ENCODE measurements at regions not wholly inside any gene's neighbourhood (a gene's known extent, or its start where the extent isn't known, plus 50 kb on each side); places are given as distances from the start of the nearest gene placed in this dataset.
"Not testable (repeated sequence)": the region's sequence is repeated elsewhere in the genome, so short reads cannot be mapped to it uniquely, and the experiment has no call there.

GRCh38 chr5:62828742-62829603 is 250.4 kb downstream of the LRRC70 start:
- DNase-seq = no peak

GRCh38 chr5:62825623-62826220 is 247.1 kb downstream of the LRRC70 start:
- no peak for DNase-seq

DNA sequence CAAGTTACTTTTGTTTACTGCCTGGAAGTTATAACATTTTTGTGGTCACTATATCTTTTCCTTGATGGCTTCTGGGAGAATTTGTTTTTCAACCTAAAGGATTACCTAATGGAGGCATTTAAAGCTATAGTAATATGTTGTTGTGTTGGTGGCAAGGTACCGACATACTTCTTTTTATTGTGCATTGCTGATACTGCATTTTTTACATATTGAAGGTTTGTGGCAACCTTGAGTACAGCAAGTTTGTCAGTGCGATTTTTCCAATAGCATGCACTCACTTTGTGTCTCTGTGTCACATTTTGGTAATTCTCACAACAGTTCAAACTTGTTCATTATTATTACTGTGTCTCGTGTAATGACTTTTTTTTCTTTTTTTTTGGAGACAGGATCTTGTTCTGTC is 246.3 kb downstream of the LRRC70 start:
- DNase-seq = no peak

GRCh38 chr5:62817043-62817442 is 238.4 kb downstream of the LRRC70 start:
- not testable (repeated sequence) for DNase-seq

GRCh38 chr5:62814991-62815390 is 236.4 kb downstream of the LRRC70 start:
- DNase-seq = no peak

- no peak for DNase-seq
These were observed 234.1 kb downstream of the LRRC70 start for GRCh38 chr5:62812621-62813255.

DNA sequence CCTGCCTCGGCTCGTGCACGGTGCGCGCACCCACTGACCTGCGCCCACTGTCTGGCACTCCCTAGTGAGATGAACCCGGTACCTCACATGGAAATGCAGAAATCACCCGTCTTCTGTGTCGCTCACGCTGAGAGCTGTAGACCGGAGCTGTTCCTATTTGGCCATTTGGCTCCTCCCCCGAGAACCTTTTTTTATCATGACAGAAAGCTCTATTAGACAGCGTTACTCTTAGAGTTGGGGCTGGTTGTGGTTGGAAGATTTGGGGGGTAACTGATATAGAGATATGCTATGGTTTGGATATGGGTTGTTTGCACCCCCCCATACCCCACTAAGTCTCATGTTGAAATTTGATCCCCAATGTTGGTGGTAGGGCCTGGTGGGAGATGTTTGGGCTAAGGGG is 226.2 kb downstream of the LRRC70 start:
- not testable (repeated sequence) for DNase-seq

- DNase-seq = peak; percentile 74
These were observed 217.3 kb downstream of the LRRC70 start for GRCh38 chr5:62795926-62796325.

DNA sequence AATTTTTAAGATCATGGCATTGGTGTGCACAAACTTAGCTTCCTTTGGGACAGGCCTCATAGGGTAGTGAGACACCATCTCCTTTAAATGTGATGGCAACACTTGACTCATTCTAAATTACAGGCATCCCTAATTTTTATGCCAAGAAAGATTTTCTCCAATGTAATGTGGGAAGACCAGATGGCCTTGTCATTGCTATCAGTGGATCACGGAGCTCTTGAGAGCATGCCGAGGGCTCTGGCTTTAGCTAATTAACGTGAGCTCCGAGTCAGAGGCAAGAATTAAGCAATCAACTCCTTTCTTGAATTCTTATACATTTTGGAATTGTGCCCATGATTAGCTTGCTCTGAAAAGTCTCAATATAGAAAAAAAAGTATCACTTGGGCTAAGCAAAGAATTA is 215.8 kb downstream of the LRRC70 start:
- no peak for DNase-seq

- no peak for DNase-seq
These were observed 212.4 kb downstream of the LRRC70 start for GRCh38 chr5:62791059-62791458.

DNA sequence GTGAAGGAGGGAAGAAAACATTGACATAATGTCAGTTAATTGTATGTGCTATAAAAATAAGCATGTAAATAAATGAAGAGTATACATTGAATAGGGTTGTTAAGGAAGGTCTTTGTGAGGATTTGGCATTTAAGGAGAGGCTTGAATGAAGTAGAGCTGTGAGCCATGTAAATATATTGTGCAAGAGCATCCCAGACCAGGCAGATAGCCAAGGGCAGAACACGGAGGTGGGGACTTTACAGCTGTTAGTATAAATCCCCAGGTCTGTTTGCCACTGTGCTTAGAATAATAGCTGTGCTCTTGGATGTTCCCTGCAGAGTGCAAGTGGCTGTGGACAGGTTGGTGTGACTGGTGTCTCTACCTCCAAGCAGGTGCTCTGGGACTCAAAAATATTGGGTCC is 211.7 kb downstream of the LRRC70 start:
- peak; percentile 30 for DNase-seq

DNA sequence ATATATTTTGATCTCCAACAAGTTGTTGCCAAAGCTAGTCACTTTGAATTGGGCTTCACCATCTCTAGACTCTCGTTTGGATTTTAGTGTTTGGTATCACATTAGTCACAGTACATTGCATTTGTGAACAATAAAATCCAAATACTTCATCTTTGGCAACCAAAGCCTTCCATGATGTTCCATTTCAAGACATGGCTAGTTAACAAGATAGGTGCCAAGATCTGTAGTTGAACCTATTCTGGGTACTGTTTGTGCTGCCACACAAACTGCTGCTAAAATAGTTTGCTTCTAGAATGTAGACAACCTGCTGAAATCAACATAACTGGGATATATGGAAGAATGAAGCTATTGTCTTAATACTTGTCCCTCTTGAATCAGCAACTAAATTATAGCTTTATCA is 207.5 kb downstream of the LRRC70 start:
- DNase-seq = no peak

GRCh38 chr5:62785588-62785987 is 207.0 kb downstream of the LRRC70 start:
- DNase-seq = no peak

DNA sequence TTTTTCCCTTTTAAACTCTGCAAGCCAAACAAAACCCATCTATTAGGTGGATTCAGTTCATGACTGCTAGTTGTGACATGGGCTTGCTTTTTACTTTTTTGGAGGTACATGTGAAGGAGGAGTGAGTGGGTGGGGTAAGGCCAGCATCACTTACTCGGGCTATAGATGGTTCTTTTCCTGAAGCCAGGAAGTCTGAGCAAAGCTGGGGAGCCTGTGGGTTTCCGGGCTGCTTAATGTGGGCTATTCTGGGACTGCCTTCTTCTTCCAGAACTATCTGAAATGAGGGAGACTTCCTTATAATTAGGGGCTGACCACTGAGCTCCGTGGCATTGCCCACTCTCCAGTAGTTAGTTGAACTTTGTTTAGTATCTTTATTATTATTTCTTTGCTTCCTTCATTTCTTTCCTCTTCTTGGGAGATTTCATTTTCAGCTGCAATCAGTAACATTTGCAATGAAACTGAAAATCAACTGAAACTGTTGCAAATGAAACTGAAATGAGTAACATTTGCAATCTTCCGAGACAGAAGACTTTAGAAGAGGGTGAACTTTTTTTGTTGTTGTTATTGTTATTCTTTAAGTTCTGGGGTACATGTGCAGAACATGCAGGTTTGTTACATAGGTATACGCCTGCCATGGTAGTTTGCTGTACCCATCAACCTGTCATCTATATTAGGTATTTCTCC is 204.9 kb downstream of the LRRC70 start:
- DNase-seq = no peak

DNA sequence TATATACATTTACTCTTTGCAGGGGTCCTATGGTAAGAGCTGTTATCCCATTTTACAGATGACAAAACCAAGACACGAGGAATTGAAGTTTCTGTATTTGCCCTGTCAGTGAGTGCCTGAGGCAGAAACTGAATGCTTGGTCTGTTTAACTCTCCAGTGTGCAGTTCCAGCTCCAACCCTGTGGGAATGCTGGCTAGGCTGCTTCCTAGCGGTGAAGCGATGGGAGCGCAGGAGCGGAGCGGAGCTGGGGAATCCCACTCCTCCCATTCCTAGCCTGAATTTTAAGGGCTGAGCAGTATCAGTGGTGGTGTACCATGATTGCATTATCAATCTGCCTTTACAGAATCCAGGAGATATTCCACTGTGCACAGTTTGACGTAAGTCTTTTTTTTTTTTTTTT is 202.3 kb downstream of the LRRC70 start:
- no peak for DNase-seq

- DNase-seq = no peak
These were observed 201.6 kb downstream of the LRRC70 start for GRCh38 chr5:62780230-62780629.

GRCh38 chr5:62779010-62779422 is 200.4 kb downstream of the LRRC70 start:
- no peak for DNase-seq

GRCh38 chr5:62778316-62779009 is 199.8 kb downstream of the LRRC70 start:
- no peak for DNase-seq

GRCh38 chr5:62777081-62777480 is 198.5 kb downstream of the LRRC70 start:
- not testable (repeated sequence) for DNase-seq

DNA sequence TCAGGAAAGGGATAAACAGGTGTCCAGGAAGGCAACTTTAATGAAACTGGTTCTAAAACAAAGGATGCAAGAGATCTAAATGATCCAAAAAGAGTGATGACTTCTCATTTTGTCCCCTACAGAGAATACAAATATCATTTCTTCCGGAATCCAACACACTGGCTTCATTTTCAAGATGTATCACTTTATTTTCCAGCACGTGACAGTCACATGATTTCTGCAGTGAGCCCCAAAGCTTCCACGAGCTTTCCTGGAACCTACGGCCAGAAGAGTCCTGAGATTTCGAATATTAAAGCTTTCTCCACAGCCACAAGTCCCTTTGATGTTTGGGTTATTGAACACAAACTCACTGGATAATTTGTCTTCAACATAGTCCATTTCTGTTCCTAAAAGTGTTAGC is 198.0 kb downstream of the LRRC70 start:
- not testable (repeated sequence) for DNase-seq

DNA sequence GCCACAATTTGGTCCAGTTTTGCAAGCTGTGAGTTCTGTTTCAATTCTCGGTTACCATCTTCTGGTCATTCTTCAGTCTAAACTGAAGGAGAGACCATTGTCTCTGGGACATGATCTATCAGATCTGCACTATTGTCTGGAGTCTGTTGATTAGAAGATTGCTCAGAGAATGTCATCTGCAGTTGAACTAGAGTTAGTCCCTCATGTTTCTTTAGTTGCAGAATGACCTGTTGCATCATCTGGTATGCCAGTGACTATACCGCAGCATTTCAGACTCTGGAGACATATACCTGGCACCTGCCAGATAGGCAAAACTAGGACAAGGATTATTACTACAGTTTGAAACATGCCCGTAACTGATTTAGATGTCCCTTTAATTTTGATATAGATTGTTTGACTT is 194.8 kb downstream of the LRRC70 start:
- no peak for DNase-seq

GRCh38 chr5:62771341-62771740 is 192.7 kb downstream of the LRRC70 start:
- DNase-seq = no peak
